HG02884 (cell line): ENCODE measurements at regions not wholly inside any gene's neighbourhood (a gene's known extent, or its start where the extent isn't known, plus 50 kb on each side); places are given as distances from the start of the nearest gene placed in this dataset.

ENCODE experiments used
- ATAC-seq: cut with Tn5 transposase; IDR thresholded peaks from one replicate; pipeline ENCODE4 v1.9.1; 2021; ENCODE audit warnings: mild to moderate bottlenecking, moderate library complexity; ENCODE audit not compliant: unreplicated experiment

GRCh38 chr2:155830351-155830750 lies 502.2 kb downstream of the NR4A2 start:
- no peak for ATAC-seq

GRCh38 chr2:155825876-155826275 lies 506.6 kb downstream of the NR4A2 start:
- ATAC-seq: no peak

- peak; percentile 94 for ATAC-seq
Measured at GRCh38 chr2:155815851-155816250, 516.7 kb downstream of the NR4A2 start.

- ATAC-seq: no peak
Measured at GRCh38 chr2:155815275-155815674, 517.2 kb downstream of the NR4A2 start.

GRCh38 chr2:155810411-155810810 lies 522.1 kb downstream of the NR4A2 start:
- ATAC-seq: no peak

GRCh38 chr2:155802888-155803287 lies 529.6 kb downstream of the NR4A2 start:
- ATAC-seq: no peak

GRCh38 chr2:155792666-155793065 lies 539.9 kb downstream of the NR4A2 start:
- ATAC-seq: no peak

GRCh38 chr2:155770516-155770915 lies 562.0 kb downstream of the NR4A2 start:
- no peak for ATAC-seq

GRCh38 chr2:155766342-155767115 lies 566.0 kb downstream of the NR4A2 start:
- ATAC-seq: no peak

GRCh38 chr2:155755481-155755880 lies 577.0 kb downstream of the NR4A2 start:
- ATAC-seq: no peak

- ATAC-seq: no peak
Measured at GRCh38 chr2:155748131-155748530, 584.4 kb downstream of the NR4A2 start.

- ATAC-seq: no peak
Measured at GRCh38 chr2:155747531-155747930, 585.0 kb downstream of the NR4A2 start.

- no peak for ATAC-seq
Measured at GRCh38 chr2:155733091-155733853, 599.2 kb downstream of the NR4A2 start.

GRCh38 chr2:155730804-155731203 lies 601.7 kb downstream of the NR4A2 start:
- ATAC-seq: no peak

- no peak for ATAC-seq
Measured at GRCh38 chr2:155727187-155727895, 605.2 kb downstream of the NR4A2 start.

- no peak for ATAC-seq
Measured at GRCh38 chr2:155722290-155722689, 610.2 kb downstream of the NR4A2 start.

GRCh38 chr2:155715705-155716104 lies 616.8 kb downstream of the NR4A2 start:
- ATAC-seq: no peak

- ATAC-seq: no peak
Measured at GRCh38 chr2:155714983-155715382, 617.5 kb downstream of the NR4A2 start.

- no peak for ATAC-seq
Measured at GRCh38 chr2:155708071-155708470, 624.5 kb downstream of the NR4A2 start.

- ATAC-seq: no peak
Measured at GRCh38 chr2:155703917-155704316, 628.6 kb downstream of the NR4A2 start.

GRCh38 chr2:155703048-155703447 lies 629.5 kb downstream of the NR4A2 start:
- no peak for ATAC-seq

- ATAC-seq: no peak
Measured at GRCh38 chr2:155701721-155702120, 630.8 kb downstream of the NR4A2 start.
